K562 (cell line): ENCODE measurements at regions not wholly inside any gene's neighbourhood (a gene's known extent, or its start where the extent isn't known, plus 50 kb on each side); places are given as distances from the start of the nearest gene placed in this dataset.

ENCODE experiments used
- ATAC-seq: fragments of 200-7000 bp; cut with Tn5 transposase; 3 replicates; pipeline ENCODE4 v1.9.1; 2020; ENCODE audit warnings: moderate library complexity
- BruUV-seq: library from RNA; stranded (reverse); fragments of 400-500 nt; replicated peaks from 2 replicates; lab custom pipeline; 2021; lab: Mats Ljungman, UMichigan
- CTCF ChIA-PET: fragments of 300-600 bp; formaldehyde crosslinking; extraction: SDS; loops from one replicate; lab custom pipeline; 2021; ENCODE audit warnings: low intra/inter-chr PET ratio; lab: Yijun Ruan, JAX
- POLR2A ChIA-PET: fragments of 300-600, 350-650 bp; sonication (Branson Sonifier 250); formaldehyde crosslinking; extraction: SDS; loops from one replicate; lab custom pipeline; 2021; ENCODE audit warnings: antibody characterized with exemption, inconsistent platforms; lab: Yijun Ruan, JAX
- DNase-seq, 4 experiments: peaks; one replicate each; pipeline versions ENCODE4 v3.0.0 to v3.0.0-alpha.2; 2011 to 2018; ENCODE audit warnings: low spot score in 3 of 4, mixed read lengths in 3 of 4; ENCODE audit errors: extremely low read depth in 1 of 4
- FAIRE-seq: peaks from 2 replicates; lab custom pipeline; 2011; peaks lifted over from hg19 to GRCh38; lab: Jason Lieb, UNC
- H2AFZ ChIP-seq: 2 replicates; pipeline ENCODE4 v1.6.0; 2011; ENCODE audit warnings: low read depth, low read length, control low read depth, inconsistent platforms
- H3K27ac ChIP-seq: fragments of 200-600 bp; 3 replicates; pipeline ENCODE4 v1.8.0; 2011; ENCODE audit warnings: low read depth, mild to moderate bottlenecking, control low read depth, inconsistent platforms, low read length, moderate library complexity, mixed read lengths; ENCODE audit errors: extremely low read depth
- H3K27me3 ChIP-seq, 2 experiments: fragments of 300-600 bp in 1 of 2; 2 replicates in 1 of 2; 3 replicates in 1 of 2; pipeline versions ENCODE4 v1.6.0 to v1.8.0; 2011; ENCODE audit warnings: inconsistent platforms in 2 of 2, low read length in 2 of 2, mild to moderate bottlenecking in 1 of 2, mixed read lengths in 1 of 2, moderate library complexity in 1 of 2; ENCODE audit not compliant: control insufficient read depth in 2 of 2, insufficient read depth in 2 of 2
- H3K36me3 ChIP-seq: fragments of 300-600 bp; 3 replicates; pipeline ENCODE4 v1.8.0; 2011; ENCODE audit warnings: mild to moderate bottlenecking, low read length, inconsistent platforms; ENCODE audit not compliant: control insufficient read depth, insufficient read depth
- H3K4me1 ChIP-seq, 2 experiments: fragments of 200-600 bp in 1 of 2; replicated peaks in 1 of 2; 2 replicates in 1 of 2; 3 replicates in 1 of 2; pipeline versions ENCODE4 v1.5.1 to v1.8.0; 2011; ENCODE audit warnings: inconsistent platforms in 2 of 2, low read length in 2 of 2, mild to moderate bottlenecking in 1 of 2, mixed read lengths in 1 of 2, moderate library complexity in 1 of 2; ENCODE audit not compliant: control insufficient read depth in 2 of 2, insufficient read depth in 2 of 2
- H3K4me2 ChIP-seq: 2 replicates; pipeline ENCODE4 v1.6.1; 2011; ENCODE audit warnings: low read length, control low read depth, inconsistent platforms, mixed read lengths; ENCODE audit not compliant: insufficient read depth
- H3K4me3 ChIP-seq: fragments of 200-600 bp; sonication (generic), shearing (Covaris generic); 2 replicates; pipeline ENCODE4 v1.5.1; 2016; ENCODE audit warnings: control low read depth, inconsistent platforms
- H3K79me2 ChIP-seq: fragments of 200-600 bp; 3 replicates; pipeline ENCODE4 v1.8.0; 2011; ENCODE audit warnings: low read length, inconsistent platforms; ENCODE audit not compliant: control insufficient read depth, insufficient read depth
- H3K9ac ChIP-seq, 2 experiments: 2 replicates each; pipeline versions ENCODE4 v1.6.0 to v1.6.1; 2011; ENCODE audit warnings: low read depth in 2 of 2, low read length in 2 of 2, control low read depth in 1 of 2, inconsistent platforms in 1 of 2, mild to moderate bottlenecking in 1 of 2, mixed read lengths in 1 of 2; ENCODE audit not compliant: insufficient read depth in 1 of 2
- H3K9me1 ChIP-seq: one replicate; pipeline ENCODE4 v1.6.0; 2011; ENCODE audit warnings: inconsistent platforms, mild to moderate bottlenecking, low read length, moderate library complexity; ENCODE audit not compliant: control insufficient read depth, insufficient read depth
- H3K9me3 ChIP-seq: replicated peaks from 2 replicates; pipeline ENCODE4 v1.5.1; 2011; ENCODE audit warnings: low read depth, low read length, inconsistent platforms; ENCODE audit not compliant: control insufficient read depth, insufficient read depth
- H4K20me1 ChIP-seq: replicated peaks from 2 replicates; pipeline ENCODE4 v1.6.1; 2011; ENCODE audit warnings: low read length, inconsistent platforms, mixed read lengths; ENCODE audit not compliant: control insufficient read depth, insufficient read depth
- HMG20B ChIP-seq: fragments of 250-450 bp; sonication (Bioruptor Pico); IDR thresholded peaks from 2 replicates; pipeline ENCODE4 v1.5.0; 2021; ENCODE audit warnings: mild to moderate bottlenecking
- KDM5B ChIP-seq: fragments of 200-600 bp; sonication (generic); IDR thresholded peaks from 2 replicates; pipeline ENCODE4 v1.6.1; 2012; ENCODE audit warnings: low read depth, mild to moderate bottlenecking, moderate library complexity, low read length, control low read depth, inconsistent platforms; ENCODE audit not compliant: insufficient replicate concordance
- NCOA1 ChIP-seq: fragments of 450-650 bp; IDR thresholded peaks from 2 replicates; pipeline ENCODE4 v1.6.1; 2016; ENCODE audit warnings: low read depth
- PCBP2 ChIP-seq: fragments of 200-400 bp; formaldehyde crosslinking; IDR thresholded peaks from 2 replicates; pipeline ENCODE4 v1.6.1; 2018; ENCODE audit warnings: low read length, low read depth, mild to moderate bottlenecking, moderate library complexity; ENCODE audit not compliant: poor library complexity, severe bottlenecking
- ZBTB1 ChIP-seq: sonication (generic); formaldehyde crosslinking; IDR thresholded peaks from 2 replicates; pipeline ENCODE4 v1.8.1; 2023; ENCODE audit warnings: missing genetic modification reagents, low read depth, mild to moderate bottlenecking, borderline replicate concordance
- WGBS: fragments of 100-300 bp; shearing (Covaris generic); methylation state at CpG from one replicate; pipeline ENCODE4 v1.1.6; 2016; ENCODE audit warnings: low coverage, mixed read lengths; ENCODE audit not compliant: insufficient coverage; ENCODE audit errors: missing lambda C conversion rate; 5-methylcytosine and 5-hydroxymethylcytosine counted together
- in situ Hi-C: fragments of 300-500 bp; cut with MboI; formaldehyde crosslinking; loops from 4 replicates; pipeline ENCODE4 v1.15.0; 2018; ENCODE audit warnings: inconsistent platforms, mixed read lengths
- intact Hi-C: fragments of 100-400 bp; cut with micrococcal nuclease; formaldehyde crosslinking; loops from 2 replicates; pipeline ENCODE4 v1.14.2; 2022
- TF ChIP-seq, protein P1 (sequence below): sonication (generic); formaldehyde crosslinking; IDR thresholded peaks from 2 replicates; pipeline ENCODE4 v1.8.0; 2022; ENCODE audit warnings: mild to moderate bottlenecking, missing genetic modification reagents
- TF ChIP-seq, protein P2 (sequence below): fragments of 250-450 bp; sonication (Bioruptor Pico); IDR thresholded peaks from 2 replicates; pipeline ENCODE4 v1.5.0; 2021; ENCODE audit warnings: mild to moderate bottlenecking, moderate library complexity
- TF ChIP-seq, protein P3 (sequence below): fragments of 450-650 bp; formaldehyde crosslinking; IDR thresholded peaks from 2 replicates; pipeline ENCODE4 v1.4.0; 2022; ENCODE audit warnings: missing genetic modification characterization
- TF ChIP-seq, protein P4 (sequence below): fragments of 250-450 bp; sonication (Bioruptor Pico); IDR thresholded peaks from 2 replicates; pipeline ENCODE4 v1.4.0; 2020; ENCODE audit warnings: mild to moderate bottlenecking, moderate library complexity

DNA sequence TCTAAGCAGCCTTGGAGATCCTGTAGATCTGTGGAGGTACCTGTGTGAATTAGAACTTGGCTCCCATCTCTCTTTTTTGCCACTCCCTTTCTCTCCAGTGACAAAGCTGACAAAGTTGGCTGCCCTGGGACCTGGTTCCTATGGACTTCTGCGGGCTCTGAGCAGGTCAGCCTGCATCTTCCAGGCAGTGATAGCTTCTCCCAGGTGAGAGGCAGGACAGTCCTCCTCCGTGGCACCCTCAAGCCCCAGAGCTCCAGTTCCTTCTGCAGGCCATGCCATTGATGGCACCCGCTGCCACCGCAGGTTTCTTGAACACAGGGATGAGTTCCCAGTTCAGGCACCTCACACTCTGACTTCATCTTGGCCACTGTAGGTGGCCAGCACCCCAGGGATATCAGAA is 73.5 kb upstream of the GRB10 start:
- peaks cover 3 to 35% of the 10 kb centered on the region in 2 experiments; a peak in 4 of 5 replicates for H3K27me3 ChIP-seq
- WGBS, result 3% methylated on average over 4 of the region's 4 CpGs
- no peaks in the 10 kb centered on the region for H3K9me1 ChIP-seq
- DNase-seq, result no peak
- no peak for ATAC-seq
- no peaks in the 10 kb centered on the region for H3K9me3 ChIP-seq
- FAIRE-seq, result no peak
- intact Hi-C loops (no loop called here), in situ Hi-C loops (no loop called here)
- H3K4me2 ChIP-seq, result no peak overlapping the region
- H3K9ac ChIP-seq, result no peak overlapping the region
- no peaks in the 10 kb centered on the region for H3K36me3 ChIP-seq
- no peak overlapping the region for H3K4me3 ChIP-seq
- no peak overlapping the region for H3K27ac ChIP-seq
- no peaks in the 10 kb centered on the region for H3K4me1 ChIP-seq
- H2AFZ ChIP-seq, result no peak overlapping the region
- no TSS peak for BruUV-seq
- POLR2A ChIA-PET, result no interaction called here
- H4K20me1 ChIP-seq, result no peaks in the 10 kb centered on the region; the same call in 1 of the 2 replicates
- CTCF ChIA-PET, result no interaction called here
- H3K79me2 ChIP-seq, result no peaks in the 10 kb centered on the region
- TF ChIP-seq, protein P1, sequence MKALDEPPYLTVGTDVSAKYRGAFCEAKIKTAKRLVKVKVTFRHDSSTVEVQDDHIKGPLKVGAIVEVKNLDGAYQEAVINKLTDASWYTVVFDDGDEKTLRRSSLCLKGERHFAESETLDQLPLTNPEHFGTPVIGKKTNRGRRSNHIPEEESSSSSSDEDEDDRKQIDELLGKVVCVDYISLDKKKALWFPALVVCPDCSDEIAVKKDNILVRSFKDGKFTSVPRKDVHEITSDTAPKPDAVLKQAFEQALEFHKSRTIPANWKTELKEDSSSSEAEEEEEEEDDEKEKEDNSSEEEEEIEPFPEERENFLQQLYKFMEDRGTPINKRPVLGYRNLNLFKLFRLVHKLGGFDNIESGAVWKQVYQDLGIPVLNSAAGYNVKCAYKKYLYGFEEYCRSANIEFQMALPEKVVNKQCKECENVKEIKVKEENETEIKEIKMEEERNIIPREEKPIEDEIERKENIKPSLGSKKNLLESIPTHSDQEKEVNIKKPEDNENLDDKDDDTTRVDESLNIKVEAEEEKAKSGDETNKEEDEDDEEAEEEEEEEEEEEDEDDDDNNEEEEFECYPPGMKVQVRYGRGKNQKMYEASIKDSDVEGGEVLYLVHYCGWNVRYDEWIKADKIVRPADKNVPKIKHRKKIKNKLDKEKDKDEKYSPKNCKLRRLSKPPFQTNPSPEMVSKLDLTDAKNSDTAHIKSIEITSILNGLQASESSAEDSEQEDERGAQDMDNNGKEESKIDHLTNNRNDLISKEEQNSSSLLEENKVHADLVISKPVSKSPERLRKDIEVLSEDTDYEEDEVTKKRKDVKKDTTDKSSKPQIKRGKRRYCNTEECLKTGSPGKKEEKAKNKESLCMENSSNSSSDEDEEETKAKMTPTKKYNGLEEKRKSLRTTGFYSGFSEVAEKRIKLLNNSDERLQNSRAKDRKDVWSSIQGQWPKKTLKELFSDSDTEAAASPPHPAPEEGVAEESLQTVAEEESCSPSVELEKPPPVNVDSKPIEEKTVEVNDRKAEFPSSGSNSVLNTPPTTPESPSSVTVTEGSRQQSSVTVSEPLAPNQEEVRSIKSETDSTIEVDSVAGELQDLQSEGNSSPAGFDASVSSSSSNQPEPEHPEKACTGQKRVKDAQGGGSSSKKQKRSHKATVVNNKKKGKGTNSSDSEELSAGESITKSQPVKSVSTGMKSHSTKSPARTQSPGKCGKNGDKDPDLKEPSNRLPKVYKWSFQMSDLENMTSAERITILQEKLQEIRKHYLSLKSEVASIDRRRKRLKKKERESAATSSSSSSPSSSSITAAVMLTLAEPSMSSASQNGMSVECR (CRISPR knock-in tag), result no peak
- TF ChIP-seq KDM5B (no peak), PCBP2 (no peak), NCOA1 (no peak), ZBTB1 (no peak), HMG20B (CRISPR knock-in tag) (no peak)
- TF ChIP-seq, protein P2, sequence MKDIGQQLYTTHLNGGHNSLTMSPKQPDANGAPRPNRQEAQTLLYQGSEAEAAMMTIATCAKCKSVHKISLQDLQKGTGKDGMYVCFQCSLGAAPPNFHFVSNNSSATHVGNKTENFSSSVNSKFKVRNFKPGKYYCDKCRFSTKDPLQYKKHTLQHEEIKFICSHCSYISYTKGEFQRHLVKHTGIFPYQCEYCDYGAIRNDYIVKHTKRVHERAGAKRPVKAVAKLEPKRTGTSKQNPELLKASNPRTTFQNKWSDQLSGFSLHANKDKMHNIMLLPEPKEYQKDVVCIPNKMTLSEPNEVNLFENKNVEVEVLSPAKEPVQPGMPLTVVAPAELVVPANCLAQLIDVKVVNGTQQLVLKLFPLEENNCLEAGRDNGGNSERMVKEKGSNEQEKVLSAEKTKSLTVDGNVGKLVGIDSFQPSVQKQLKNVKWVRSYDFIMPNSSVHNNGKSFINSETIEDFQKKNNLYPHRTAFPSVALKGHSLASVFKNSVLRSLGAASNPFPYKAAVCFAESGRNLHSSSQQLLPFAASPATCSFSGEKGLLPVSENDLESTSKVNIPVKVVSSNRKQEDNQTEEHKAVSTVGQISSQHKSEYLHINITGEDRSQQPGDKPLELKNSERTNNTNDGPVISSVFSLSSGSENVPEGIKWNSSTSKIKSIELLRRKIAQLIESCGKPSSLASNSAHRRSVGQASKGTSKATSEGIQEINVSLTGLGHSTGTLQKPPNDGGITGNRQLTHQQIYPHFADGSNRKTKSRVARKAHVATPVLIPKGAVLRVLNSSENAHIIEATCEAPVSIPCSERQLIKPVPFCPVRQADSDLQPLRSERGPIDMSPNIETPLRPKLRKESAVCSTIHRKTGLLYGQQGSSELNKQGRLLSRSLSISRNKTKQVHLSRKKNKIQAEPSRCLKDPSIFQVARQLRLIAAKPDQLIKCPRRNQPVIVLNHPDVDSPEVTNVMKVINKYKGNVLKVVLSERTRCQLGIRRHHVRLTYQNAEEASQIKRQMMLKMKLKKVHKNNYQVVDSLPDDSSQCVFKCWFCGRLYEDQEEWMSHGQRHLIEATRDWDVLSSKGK (CRISPR knock-in tag), result no peak
- TF ChIP-seq, protein P3, sequence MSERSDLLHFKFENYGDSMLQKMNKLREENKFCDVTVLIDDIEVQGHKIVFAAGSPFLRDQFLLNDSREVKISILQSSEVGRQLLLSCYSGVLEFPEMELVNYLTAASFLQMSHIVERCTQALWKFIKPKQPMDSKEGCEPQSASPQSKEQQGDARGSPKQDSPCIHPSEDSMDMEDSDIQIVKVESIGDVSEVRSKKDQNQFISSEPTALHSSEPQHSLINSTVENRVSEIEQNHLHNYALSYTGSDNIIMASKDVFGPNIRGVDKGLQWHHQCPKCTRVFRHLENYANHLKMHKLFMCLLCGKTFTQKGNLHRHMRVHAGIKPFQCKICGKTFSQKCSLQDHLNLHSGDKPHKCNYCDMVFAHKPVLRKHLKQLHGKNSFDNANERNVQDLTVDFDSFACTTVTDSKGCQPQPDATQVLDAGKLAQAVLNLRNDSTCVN (CRISPR knock-in tag), result no peak
- TF ChIP-seq, protein P4, sequence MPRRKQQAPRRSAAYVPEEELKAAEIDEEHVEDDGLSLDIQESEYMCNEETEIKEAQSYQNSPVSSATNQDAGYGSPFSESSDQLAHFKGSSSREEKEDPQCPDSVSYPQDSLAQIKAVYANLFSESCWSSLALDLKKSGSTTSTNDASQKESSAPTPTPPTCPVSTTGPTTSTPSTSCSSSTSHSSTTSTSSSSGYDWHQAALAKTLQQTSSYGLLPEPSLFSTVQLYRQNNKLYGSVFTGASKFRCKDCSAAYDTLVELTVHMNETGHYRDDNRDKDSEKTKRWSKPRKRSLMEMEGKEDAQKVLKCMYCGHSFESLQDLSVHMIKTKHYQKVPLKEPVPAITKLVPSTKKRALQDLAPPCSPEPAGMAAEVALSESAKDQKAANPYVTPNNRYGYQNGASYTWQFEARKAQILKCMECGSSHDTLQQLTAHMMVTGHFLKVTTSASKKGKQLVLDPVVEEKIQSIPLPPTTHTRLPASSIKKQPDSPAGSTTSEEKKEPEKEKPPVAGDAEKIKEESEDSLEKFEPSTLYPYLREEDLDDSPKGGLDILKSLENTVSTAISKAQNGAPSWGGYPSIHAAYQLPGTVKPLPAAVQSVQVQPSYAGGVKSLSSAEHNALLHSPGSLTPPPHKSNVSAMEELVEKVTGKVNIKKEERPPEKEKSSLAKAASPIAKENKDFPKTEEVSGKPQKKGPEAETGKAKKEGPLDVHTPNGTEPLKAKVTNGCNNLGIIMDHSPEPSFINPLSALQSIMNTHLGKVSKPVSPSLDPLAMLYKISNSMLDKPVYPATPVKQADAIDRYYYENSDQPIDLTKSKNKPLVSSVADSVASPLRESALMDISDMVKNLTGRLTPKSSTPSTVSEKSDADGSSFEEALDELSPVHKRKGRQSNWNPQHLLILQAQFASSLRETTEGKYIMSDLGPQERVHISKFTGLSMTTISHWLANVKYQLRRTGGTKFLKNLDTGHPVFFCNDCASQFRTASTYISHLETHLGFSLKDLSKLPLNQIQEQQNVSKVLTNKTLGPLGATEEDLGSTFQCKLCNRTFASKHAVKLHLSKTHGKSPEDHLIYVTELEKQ, result no peak
